ENCODE measurements at regions not wholly inside any gene's neighbourhood (a gene's known extent, or its start where the extent isn't known, plus 50 kb on each side); places are given as distances from the start of the nearest gene placed in this dataset.

- TF ChIP-seq, protein P1, sequence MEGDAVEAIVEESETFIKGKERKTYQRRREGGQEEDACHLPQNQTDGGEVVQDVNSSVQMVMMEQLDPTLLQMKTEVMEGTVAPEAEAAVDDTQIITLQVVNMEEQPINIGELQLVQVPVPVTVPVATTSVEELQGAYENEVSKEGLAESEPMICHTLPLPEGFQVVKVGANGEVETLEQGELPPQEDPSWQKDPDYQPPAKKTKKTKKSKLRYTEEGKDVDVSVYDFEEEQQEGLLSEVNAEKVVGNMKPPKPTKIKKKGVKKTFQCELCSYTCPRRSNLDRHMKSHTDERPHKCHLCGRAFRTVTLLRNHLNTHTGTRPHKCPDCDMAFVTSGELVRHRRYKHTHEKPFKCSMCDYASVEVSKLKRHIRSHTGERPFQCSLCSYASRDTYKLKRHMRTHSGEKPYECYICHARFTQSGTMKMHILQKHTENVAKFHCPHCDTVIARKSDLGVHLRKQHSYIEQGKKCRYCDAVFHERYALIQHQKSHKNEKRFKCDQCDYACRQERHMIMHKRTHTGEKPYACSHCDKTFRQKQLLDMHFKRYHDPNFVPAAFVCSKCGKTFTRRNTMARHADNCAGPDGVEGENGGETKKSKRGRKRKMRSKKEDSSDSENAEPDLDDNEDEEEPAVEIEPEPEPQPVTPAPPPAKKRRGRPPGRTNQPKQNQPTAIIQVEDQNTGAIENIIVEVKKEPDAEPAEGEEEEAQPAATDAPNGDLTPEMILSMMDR (IDR thresholded peaks at IDR 0.05): no peak
- no peak for TF ChIP-seq POLR2A (IDR thresholded peaks at IDR 0.05)
Observed at GRCh38 chr9:87016681-87017080, 69.4 kb upstream of the GAS1 start.

All from testis (tissue), 2 donors.